ENCODE measurements at regions not wholly inside any gene's neighbourhood (a gene's known extent, or its start where the extent isn't known, plus 50 kb on each side); places are given as distances from the start of the nearest gene placed in this dataset.

DNA sequence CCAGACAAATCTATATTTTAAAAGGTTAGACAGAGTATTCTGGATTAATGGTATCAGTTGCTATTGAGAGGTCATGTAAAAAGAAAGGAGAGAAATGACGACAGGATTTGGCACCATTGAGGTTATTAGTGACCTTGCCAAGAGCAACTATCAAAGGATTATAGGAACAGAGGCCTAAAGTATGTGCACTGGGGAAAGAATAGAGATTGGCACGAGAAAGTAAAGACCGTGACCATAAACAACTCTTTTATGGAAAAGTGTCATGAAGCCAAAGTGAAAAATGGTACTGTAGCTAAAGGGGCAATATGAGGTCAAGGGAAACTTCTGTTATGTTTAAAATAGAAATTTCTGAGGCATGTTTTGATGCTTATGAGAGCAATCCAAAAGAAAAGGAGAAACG, 115.2 kb upstream of the KIF2B start:
- Histone ChIP-seq H3K27me3 (ENCODE audit: low read depth, low read length) (no peaks in the 10 kb centered on the region), H3K4me1 (ENCODE audit: control insufficient read depth in 1 of 2, insufficient read depth in 2 of 2, low read length in 2 of 2) (no peaks in the 10 kb centered on the region), H3K9me3 (ENCODE audit: control insufficient read depth in 1 of 2, low read length in 2 of 2) (peaks cover 4% of the 10 kb centered on the region in 2 donors)

DNA sequence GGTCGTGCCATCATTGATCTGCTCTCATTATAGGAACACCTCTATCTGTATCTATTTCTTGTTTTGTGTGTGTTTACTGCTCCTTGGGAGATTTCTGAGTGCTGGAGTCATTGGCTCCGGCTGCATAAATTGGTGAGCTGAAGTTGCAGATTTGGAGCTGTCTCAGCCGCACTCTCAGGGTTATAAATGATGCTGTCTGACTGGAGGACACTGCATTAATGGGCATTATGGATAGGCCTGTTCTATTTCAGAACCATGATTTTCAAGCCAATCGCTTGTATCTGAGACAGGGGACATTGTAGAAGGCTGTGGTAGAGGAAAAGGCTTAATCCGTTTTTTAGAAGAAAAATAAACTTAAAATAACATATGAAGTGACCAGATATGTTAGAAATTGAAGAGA, 126.4 kb upstream of the KIF2B start:
- Histone ChIP-seq H3K4me1 (ENCODE audit: control insufficient read depth in 1 of 2, insufficient read depth in 2 of 2, low read length in 2 of 2) (no peaks in the 10 kb centered on the region), H3K4me3 (ENCODE audit: low read depth in 1 of 2, low read length in 2 of 2) (no peak overlapping the region), H3K27ac (ENCODE audit: low read length) (no peak overlapping the region), H3K36me3 (ENCODE audit: control insufficient read depth in 1 of 2, insufficient read depth in 2 of 2, low read length in 2 of 2) (no peaks in the 10 kb centered on the region), H3K9me3 (ENCODE audit: control insufficient read depth in 1 of 2, low read length in 2 of 2) (no peaks in the 10 kb centered on the region), H3K27me3 (ENCODE audit: low read depth, low read length) (no peaks in the 10 kb centered on the region)

More for the DNA sequence above, 115.2 kb upstream of the KIF2B start:
- Histone ChIP-seq H3K36me3 (ENCODE audit: control insufficient read depth in 1 of 2, insufficient read depth in 2 of 2, low read length in 2 of 2) (no peaks in the 10 kb centered on the region), H3K4me3 (ENCODE audit: low read depth in 1 of 2, low read length in 2 of 2) (no peak overlapping the region), H3K27ac (ENCODE audit: low read length) (no peak overlapping the region)

DNA sequence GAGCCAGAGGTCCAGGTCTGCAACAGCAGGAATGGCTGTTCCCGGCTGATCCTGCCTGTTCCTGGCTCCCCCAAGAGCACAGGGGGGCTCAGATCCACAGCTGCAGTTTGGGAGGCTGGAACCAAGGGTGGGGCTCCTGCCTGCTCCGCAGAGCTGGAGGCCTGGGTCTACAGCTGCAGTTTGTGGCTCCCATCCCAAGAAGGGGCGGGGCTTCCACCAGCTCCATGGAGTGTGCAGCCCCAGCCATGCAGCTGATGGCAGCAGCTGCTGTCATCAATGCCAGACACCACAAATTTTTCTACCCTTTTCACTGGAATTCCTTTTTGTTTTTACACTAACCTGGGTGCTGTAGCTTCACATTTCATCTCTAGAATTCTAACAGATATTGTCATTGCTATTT, 135.4 kb upstream of the KIF2B start:
- Histone ChIP-seq H3K36me3 (ENCODE audit: control insufficient read depth in 1 of 2, insufficient read depth in 2 of 2, low read length in 2 of 2) (no peaks in the 10 kb centered on the region), H3K4me1 (ENCODE audit: control insufficient read depth in 1 of 2, insufficient read depth in 2 of 2, low read length in 2 of 2) (no peaks in the 10 kb centered on the region), H3K27ac (ENCODE audit: low read length) (no peak overlapping the region), H3K4me3 (ENCODE audit: low read depth in 1 of 2, low read length in 2 of 2) (no peak overlapping the region), H3K9me3 (ENCODE audit: control insufficient read depth in 1 of 2, low read length in 2 of 2) (no peaks in the 10 kb centered on the region), H3K27me3 (ENCODE audit: low read depth, low read length) (no peaks in the 10 kb centered on the region)

- Histone ChIP-seq H3K9me3 (ENCODE audit: control insufficient read depth in 1 of 2, low read length in 2 of 2) (peaks cover 0 to 5% of the 10 kb centered on the region in 2 donors), H3K27me3 (ENCODE audit: low read depth, low read length) (no peaks in the 10 kb centered on the region), H3K27ac (ENCODE audit: low read length) (no peak overlapping the region), H3K4me1 (ENCODE audit: control insufficient read depth in 1 of 2, insufficient read depth in 2 of 2, low read length in 2 of 2) (no peaks in the 10 kb centered on the region), H3K4me3 (ENCODE audit: low read depth in 1 of 2, low read length in 2 of 2) (no peak overlapping the region), H3K36me3 (ENCODE audit: control insufficient read depth in 1 of 2, insufficient read depth in 2 of 2, low read length in 2 of 2) (no peaks in the 10 kb centered on the region)
Measured at GRCh38 chr17:53680745-53681144, 142.0 kb upstream of the KIF2B start.

- H3K4me3 ChIP-seq (ENCODE audit: low read depth in 1 of 2, low read length in 2 of 2) = no peak overlapping the region
- no peaks in the 10 kb centered on the region for H3K36me3 ChIP-seq (ENCODE audit: control insufficient read depth in 1 of 2, insufficient read depth in 2 of 2, low read length in 2 of 2)
- no peaks in the 10 kb centered on the region for H3K4me1 ChIP-seq (ENCODE audit: control insufficient read depth in 1 of 2, insufficient read depth in 2 of 2, low read length in 2 of 2)
- H3K9me3 ChIP-seq (ENCODE audit: control insufficient read depth in 1 of 2, low read length in 2 of 2) = no peaks in the 10 kb centered on the region
- H3K27ac ChIP-seq (ENCODE audit: low read length) = no peak overlapping the region
- H3K27me3 ChIP-seq (ENCODE audit: low read depth, low read length) = no peaks in the 10 kb centered on the region
Measured at GRCh38 chr17:53668854-53669253, 153.9 kb upstream of the KIF2B start.

GRCh38 chr17:53662608-53663007, 160.1 kb upstream of the KIF2B start:
- no peaks in the 10 kb centered on the region for H3K9me3 ChIP-seq (ENCODE audit: control insufficient read depth in 1 of 2, low read length in 2 of 2)
- no peak overlapping the region for H3K27ac ChIP-seq (ENCODE audit: low read length)
- no peaks in the 10 kb centered on the region for H3K36me3 ChIP-seq (ENCODE audit: control insufficient read depth in 1 of 2, insufficient read depth in 2 of 2, low read length in 2 of 2)
- H3K27me3 ChIP-seq (ENCODE audit: low read depth, low read length) = no peaks in the 10 kb centered on the region
- no peaks in the 10 kb centered on the region for H3K4me1 ChIP-seq (ENCODE audit: control insufficient read depth in 1 of 2, insufficient read depth in 2 of 2, low read length in 2 of 2)
- no peak overlapping the region for H3K4me3 ChIP-seq (ENCODE audit: low read depth in 1 of 2, low read length in 2 of 2)

DNA sequence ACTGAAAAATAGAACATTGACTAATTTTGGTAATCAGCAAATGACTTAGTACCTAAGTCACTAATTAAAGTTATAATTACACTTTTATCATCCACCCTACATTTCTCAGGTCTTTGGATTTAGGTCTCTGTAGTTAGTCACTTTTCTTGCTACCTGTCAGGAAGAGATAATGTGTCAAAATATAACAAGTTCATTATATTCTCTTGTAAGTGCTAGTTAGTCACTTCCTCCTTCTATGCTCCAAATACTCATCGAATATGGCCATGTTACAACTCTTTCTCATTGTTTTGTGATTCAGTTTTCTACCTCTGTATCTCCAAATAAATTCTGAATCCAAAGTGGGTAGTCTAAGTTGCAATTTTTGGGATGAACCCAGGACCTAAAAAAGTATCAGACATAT, 163.5 kb upstream of the KIF2B start:
- no peak overlapping the region for H3K27ac ChIP-seq (ENCODE audit: low read length)
- no peaks in the 10 kb centered on the region for H3K27me3 ChIP-seq (ENCODE audit: low read depth, low read length)
- H3K36me3 ChIP-seq (ENCODE audit: control insufficient read depth in 1 of 2, insufficient read depth in 2 of 2, low read length in 2 of 2) = no peaks in the 10 kb centered on the region
- no peaks in the 10 kb centered on the region for H3K4me1 ChIP-seq (ENCODE audit: control insufficient read depth in 1 of 2, insufficient read depth in 2 of 2, low read length in 2 of 2)
- H3K9me3 ChIP-seq (ENCODE audit: control insufficient read depth in 1 of 2, low read length in 2 of 2) = no peaks in the 10 kb centered on the region
- no peak overlapping the region for H3K4me3 ChIP-seq (ENCODE audit: low read depth in 1 of 2, low read length in 2 of 2)

- Histone ChIP-seq H3K4me3 (ENCODE audit: low read depth in 1 of 2, low read length in 2 of 2) (no peak overlapping the region), H3K27me3 (ENCODE audit: low read depth, low read length) (no peaks in the 10 kb centered on the region), H3K4me1 (ENCODE audit: control insufficient read depth in 1 of 2, insufficient read depth in 2 of 2, low read length in 2 of 2) (no peaks in the 10 kb centered on the region), H3K36me3 (ENCODE audit: control insufficient read depth in 1 of 2, insufficient read depth in 2 of 2, low read length in 2 of 2) (no peaks in the 10 kb centered on the region), H3K9me3 (ENCODE audit: control insufficient read depth in 1 of 2, low read length in 2 of 2) (no peaks in the 10 kb centered on the region), H3K27ac (ENCODE audit: low read length) (no peak overlapping the region)
Measured at GRCh38 chr17:53655591-53655990, 167.1 kb upstream of the KIF2B start.

GRCh38 chr17:53649201-53649600, 173.5 kb upstream of the KIF2B start:
- H3K27ac ChIP-seq (ENCODE audit: low read length) = no peak overlapping the region
- no peaks in the 10 kb centered on the region for H3K4me1 ChIP-seq (ENCODE audit: control insufficient read depth in 1 of 2, insufficient read depth in 2 of 2, low read length in 2 of 2)
- no peak overlapping the region for H3K4me3 ChIP-seq (ENCODE audit: low read depth in 1 of 2, low read length in 2 of 2)
- no peaks in the 10 kb centered on the region for H3K36me3 ChIP-seq (ENCODE audit: control insufficient read depth in 1 of 2, insufficient read depth in 2 of 2, low read length in 2 of 2)
- no peaks in the 10 kb centered on the region for H3K27me3 ChIP-seq (ENCODE audit: low read depth, low read length)
- no peaks in the 10 kb centered on the region for H3K9me3 ChIP-seq (ENCODE audit: control insufficient read depth in 1 of 2, low read length in 2 of 2)

DNA sequence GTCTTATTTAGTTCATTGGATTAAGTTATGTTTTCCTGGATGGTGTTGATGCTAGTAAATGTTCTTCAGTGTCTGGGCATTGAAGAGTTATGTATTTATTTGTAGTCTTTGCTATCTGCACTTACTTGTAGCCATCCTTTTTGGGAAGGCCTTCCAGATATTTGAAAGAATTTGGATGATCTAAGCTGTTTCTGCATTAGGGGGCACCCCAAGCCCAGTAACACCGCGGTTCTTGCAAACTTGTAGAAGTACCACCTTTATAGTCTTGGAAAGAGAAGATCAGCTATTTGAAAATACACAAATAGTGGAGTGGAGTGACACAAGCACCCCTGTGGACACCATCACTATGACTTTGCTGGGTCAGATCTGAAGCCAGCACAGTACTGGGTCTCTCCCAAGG, 175.9 kb upstream of the KIF2B start:
- H3K36me3 ChIP-seq (ENCODE audit: control insufficient read depth in 1 of 2, insufficient read depth in 2 of 2, low read length in 2 of 2) = no peaks in the 10 kb centered on the region
- no peaks in the 10 kb centered on the region for H3K9me3 ChIP-seq (ENCODE audit: control insufficient read depth in 1 of 2, low read length in 2 of 2)
- H3K4me1 ChIP-seq (ENCODE audit: control insufficient read depth in 1 of 2, insufficient read depth in 2 of 2, low read length in 2 of 2) = no peaks in the 10 kb centered on the region

GRCh38 chr17:53640808-53641207, 181.9 kb upstream of the KIF2B start:
- Histone ChIP-seq H3K36me3 (ENCODE audit: control insufficient read depth in 1 of 2, insufficient read depth in 2 of 2, low read length in 2 of 2) (no peaks in the 10 kb centered on the region), H3K27ac (ENCODE audit: low read length) (no peak overlapping the region), H3K27me3 (ENCODE audit: low read depth, low read length) (no peaks in the 10 kb centered on the region), H3K4me1 (ENCODE audit: control insufficient read depth in 1 of 2, insufficient read depth in 2 of 2, low read length in 2 of 2) (no peaks in the 10 kb centered on the region), H3K9me3 (ENCODE audit: control insufficient read depth in 1 of 2, low read length in 2 of 2) (peaks cover 0 to 2% of the 10 kb centered on the region in 2 donors), H3K4me3 (ENCODE audit: low read depth in 1 of 2, low read length in 2 of 2) (no peak overlapping the region)

More for the DNA sequence above, 175.9 kb upstream of the KIF2B start:
- Histone ChIP-seq H3K4me3 (ENCODE audit: low read depth in 1 of 2, low read length in 2 of 2) (no peak overlapping the region), H3K27me3 (ENCODE audit: low read depth, low read length) (no peaks in the 10 kb centered on the region), H3K27ac (ENCODE audit: low read length) (no peak overlapping the region)

GRCh38 chr17:53635444-53635843, 187.3 kb upstream of the KIF2B start:
- Histone ChIP-seq H3K9me3 (ENCODE audit: control insufficient read depth in 1 of 2, low read length in 2 of 2) (peaks cover 0 to 2% of the 10 kb centered on the region in 2 donors), H3K4me1 (ENCODE audit: control insufficient read depth in 1 of 2, insufficient read depth in 2 of 2, low read length in 2 of 2) (no peaks in the 10 kb centered on the region), H3K27ac (ENCODE audit: low read length) (no peak overlapping the region), H3K27me3 (ENCODE audit: low read depth, low read length) (no peaks in the 10 kb centered on the region), H3K4me3 (ENCODE audit: low read depth in 1 of 2, low read length in 2 of 2) (no peak overlapping the region), H3K36me3 (ENCODE audit: control insufficient read depth in 1 of 2, insufficient read depth in 2 of 2, low read length in 2 of 2) (no peaks in the 10 kb centered on the region)
